ENCODE measurements at regions not wholly inside any gene's neighbourhood (a gene's known extent, or its start where the extent isn't known, plus 50 kb on each side); places are given as distances from the start of the nearest gene placed in this dataset.

- Histone ChIP-seq H3K36me3 (ENCODE audit: insufficient read depth, low read length) (no peaks in the 10 kb centered on the region), H3K79me2 (ENCODE audit: insufficient read depth, low read length) (no peaks in the 10 kb centered on the region), H3K4me3 (ENCODE audit: insufficient read depth, low read depth, low read length) (no peak overlapping the region), H3K9ac (ENCODE audit: low read length) (peak overlapping the region; percentile 17), H3K9me3 (ENCODE audit: insufficient read depth, low read depth, low read length) (no peaks in the 10 kb centered on the region), H2AFZ (ENCODE audit: low read depth, low read length) (no peak overlapping the region), H3K27ac (ENCODE audit: low read depth, low read length) (peak overlapping the region; percentile 5), H3K27me3 (ENCODE audit: insufficient read depth, low read length) (no peaks in the 10 kb centered on the region), H3K4me1 (ENCODE audit: insufficient read depth, low read length) (peaks cover 38% of the 10 kb centered on the region), H4K20me1 (ENCODE audit: insufficient read depth, low read length) (no peaks in the 10 kb centered on the region), H3K4me2 (ENCODE audit: low read length) (no peak overlapping the region)
- Mint-ChIP-seq H3K4me1 (ENCODE audit: low read depth, unreplicated experiment) (peaks cover 48% of the 10 kb centered on the region), H3K36me3 (ENCODE audit: low read depth, unreplicated experiment) (no peaks in the 10 kb centered on the region), H3K9me3 (ENCODE audit: unreplicated experiment) (peaks cover 2% of the 10 kb centered on the region), H3K27me3 (ENCODE audit: low read depth, unreplicated experiment) (no peaks in the 10 kb centered on the region), H3K27ac (ENCODE audit: unreplicated experiment) (peak overlapping the region; percentile 94), H3K4me3 (ENCODE audit: unreplicated experiment) (no peak overlapping the region)
- DNase-seq (ENCODE audit: low read depth) (peak; percentile 64), FAIRE-seq (peak; percentile 17)
- TF ChIP-seq CTCF (IDR thresholded peaks at IDR 0.05; ENCODE audit: insufficient read depth, low read depth, low read length) (no peak), EZH2 (IDR thresholded peaks at IDR 0.05; ENCODE audit: insufficient read depth, low read length) (no peak)
Observed at GRCh38 chr6:12577124-12577850, 139.3 kb upstream of the PHACTR1 start.

DNA sequence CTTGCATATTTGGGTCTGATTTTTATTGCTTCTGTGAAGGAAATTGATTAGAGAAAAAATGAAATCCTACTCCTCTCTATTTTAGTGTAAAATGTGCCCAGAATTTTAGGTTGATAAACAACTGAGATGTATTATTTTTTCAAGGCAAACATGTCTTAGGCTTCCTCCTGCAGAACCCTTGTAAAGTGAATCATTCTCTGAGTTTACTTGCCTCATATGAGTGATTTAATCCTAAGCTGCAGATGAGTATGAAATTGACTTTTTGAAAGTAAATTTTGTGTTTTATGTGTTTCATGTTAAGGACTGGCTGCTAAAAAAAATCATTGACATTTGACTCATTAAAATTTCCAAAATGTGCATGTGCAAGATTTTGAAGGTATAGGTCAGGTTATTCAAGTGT, 138.5 kb upstream of the PHACTR1 start:
- DNase-seq (ENCODE audit: low read depth) (no peak), FAIRE-seq (peak; percentile 5)
- H3K4me2 ChIP-seq (ENCODE audit: low read length): no peak overlapping the region
- Mint-ChIP-seq H3K4me1 (ENCODE audit: low read depth, unreplicated experiment) (peaks cover 45% of the 10 kb centered on the region), H3K4me3 (ENCODE audit: unreplicated experiment) (no peak overlapping the region), H3K9me3 (ENCODE audit: unreplicated experiment) (peaks cover 2% of the 10 kb centered on the region), H3K27ac (ENCODE audit: unreplicated experiment) (no peak overlapping the region), H3K36me3 (ENCODE audit: low read depth, unreplicated experiment) (no peaks in the 10 kb centered on the region), H3K27me3 (ENCODE audit: low read depth, unreplicated experiment) (no peaks in the 10 kb centered on the region)
- H3K27me3 ChIP-seq (ENCODE audit: insufficient read depth, low read length): no peaks in the 10 kb centered on the region
- peaks cover 32% of the 10 kb centered on the region for H3K4me1 ChIP-seq (ENCODE audit: insufficient read depth, low read length)
- H3K4me3 ChIP-seq (ENCODE audit: insufficient read depth, low read depth, low read length): no peak overlapping the region
- H3K36me3 ChIP-seq (ENCODE audit: insufficient read depth, low read length): no peaks in the 10 kb centered on the region
- no peaks in the 10 kb centered on the region for H3K9me3 ChIP-seq (ENCODE audit: insufficient read depth, low read depth, low read length)
- no peak overlapping the region for H2AFZ ChIP-seq (ENCODE audit: low read depth, low read length)
- H3K79me2 ChIP-seq (ENCODE audit: insufficient read depth, low read length): no peaks in the 10 kb centered on the region
- H4K20me1 ChIP-seq (ENCODE audit: insufficient read depth, low read length): no peaks in the 10 kb centered on the region
- peak overlapping the region; percentile 5 for H3K27ac ChIP-seq (ENCODE audit: low read depth, low read length)
- H3K9ac ChIP-seq (ENCODE audit: low read length): peak overlapping the region; percentile 17
- no peak for TF ChIP-seq CTCF (IDR thresholded peaks at IDR 0.05; ENCODE audit: insufficient read depth, low read depth, low read length)

DNA sequence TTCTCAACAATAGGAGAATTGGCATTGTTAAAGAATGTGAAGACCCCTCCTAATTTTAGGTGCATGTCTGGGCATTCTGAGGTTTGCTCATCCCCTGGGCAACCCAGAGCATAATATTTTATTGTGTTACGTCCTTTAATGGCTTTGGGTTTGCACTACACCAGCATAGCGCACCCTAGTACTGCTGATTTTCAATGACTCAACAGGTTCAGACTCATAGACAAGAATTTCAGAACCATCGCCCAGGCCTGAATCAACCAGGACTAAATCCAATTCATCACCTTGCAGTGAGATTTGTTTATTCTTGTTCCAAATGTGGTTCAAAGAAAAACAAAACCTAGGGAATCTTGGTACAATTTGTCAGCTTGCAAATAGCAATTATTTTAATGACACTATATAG, 137.8 kb upstream of the PHACTR1 start:
- no peak overlapping the region for H3K27ac ChIP-seq (ENCODE audit: low read depth, low read length)
- Mint-ChIP-seq H3K36me3 (ENCODE audit: low read depth, unreplicated experiment) (no peaks in the 10 kb centered on the region), H3K4me1 (ENCODE audit: low read depth, unreplicated experiment) (peaks cover 38% of the 10 kb centered on the region), H3K9me3 (ENCODE audit: unreplicated experiment) (peaks cover 2% of the 10 kb centered on the region), H3K4me3 (ENCODE audit: unreplicated experiment) (no peak overlapping the region), H3K27ac (ENCODE audit: unreplicated experiment) (no peak overlapping the region), H3K27me3 (ENCODE audit: low read depth, unreplicated experiment) (no peaks in the 10 kb centered on the region)
- no peaks in the 10 kb centered on the region for H3K27me3 ChIP-seq (ENCODE audit: insufficient read depth, low read length)
- peak overlapping the region; percentile 32 for H3K4me2 ChIP-seq (ENCODE audit: low read length)
- H2AFZ ChIP-seq (ENCODE audit: low read depth, low read length): no peak overlapping the region
- H3K9me3 ChIP-seq (ENCODE audit: insufficient read depth, low read depth, low read length): no peaks in the 10 kb centered on the region
- no peaks in the 10 kb centered on the region for H3K36me3 ChIP-seq (ENCODE audit: insufficient read depth, low read length)
- no peak overlapping the region for H3K9ac ChIP-seq (ENCODE audit: low read length)
- H3K79me2 ChIP-seq (ENCODE audit: insufficient read depth, low read length): no peaks in the 10 kb centered on the region
- FAIRE-seq: peak; percentile 49
- peak; percentile 86 for DNase-seq (ENCODE audit: low read depth)
- H3K4me1 ChIP-seq (ENCODE audit: insufficient read depth, low read length): peaks cover 26% of the 10 kb centered on the region
- H4K20me1 ChIP-seq (ENCODE audit: insufficient read depth, low read length): no peaks in the 10 kb centered on the region
- TF ChIP-seq EZH2 (IDR thresholded peaks at IDR 0.05; ENCODE audit: insufficient read depth, low read length): no peak
- TF ChIP-seq CTCF (IDR thresholded peaks at IDR 0.05; ENCODE audit: insufficient read depth, low read depth, low read length): no peak
- no peak overlapping the region for H3K4me3 ChIP-seq (ENCODE audit: insufficient read depth, low read depth, low read length)

Data from astrocyte (in vitro differentiated cells and primary cell).